HepG2 (cell line): ENCODE measurements at regions not wholly inside any gene's neighbourhood (a gene's known extent, or its start where the extent isn't known, plus 50 kb on each side); places are given as distances from the start of the nearest gene placed in this dataset.

Experiments
- ATAC-seq: fragments of 200-7000 bp; cut with Tn5 transposase; 3 replicates; pipeline ENCODE4 v1.9.1; 2020; ENCODE audit warnings: mild to moderate bottlenecking, moderate library complexity
- BruUV-seq: library from RNA; stranded (reverse); fragments of 400-500 nt; replicated peaks from 2 replicates; lab custom pipeline; 2021; lab: Mats Ljungman, UMichigan
- CTCF ChIA-PET: fragments of 300-600 bp; formaldehyde crosslinking; extraction: SDS; loops from one replicate; lab custom pipeline; 2021; ENCODE audit warnings: low total read pairs, inconsistent platforms, low intra/inter-chr PET ratio; lab: Yijun Ruan, JAX
- POLR2A ChIA-PET: fragments of 350-600 bp; sonication (Branson Sonifier 250); formaldehyde crosslinking; loops from one replicate; lab custom pipeline; 2020; ENCODE audit warnings: antibody characterized with exemption, inconsistent platforms; lab: Yijun Ruan, JAX
- DNase-seq: peaks from one replicate; pipeline ENCODE4 v3.0.0-alpha.2; 2015; ENCODE audit warnings: low spot score
- FAIRE-seq: peaks from 3 replicates; lab custom pipeline; 2011; peaks lifted over from hg19 to GRCh38; lab: Jason Lieb, UNC
- H2AFZ ChIP-seq: one replicate; pipeline ENCODE4 v1.6.1; 2011; ENCODE audit warnings: low read length, inconsistent platforms
- H3K27ac ChIP-seq: fragments of 300-600 bp; 3 replicates; pipeline ENCODE4 v1.8.0; 2011; ENCODE audit warnings: mixed run types, mild to moderate bottlenecking, mixed read lengths, low read length, inconsistent platforms; ENCODE audit not compliant: insufficient read depth; ENCODE audit errors: extremely low read length
- H3K27me3 ChIP-seq, 2 experiments: fragments of 200-600 bp in 1 of 2; 2 replicates in 1 of 2; 3 replicates in 1 of 2; pipeline versions ENCODE4 v1.6.0 to v1.8.0; 2011; ENCODE audit warnings: low read length in 2 of 2, mild to moderate bottlenecking in 2 of 2, moderate library complexity in 2 of 2, inconsistent platforms in 1 of 2; ENCODE audit not compliant: insufficient read depth in 2 of 2, control insufficient read depth in 1 of 2
- H3K36me3 ChIP-seq, 2 experiments: fragments of 200-600 bp in 1 of 2; replicated peaks in 1 of 2; 2 replicates in 1 of 2; 3 replicates in 1 of 2; pipeline versions ENCODE4 v1.5.1 to v1.8.0; 2011; ENCODE audit warnings: low read length in 2 of 2, inconsistent platforms in 1 of 2; ENCODE audit not compliant: insufficient read depth in 2 of 2, control insufficient read depth in 1 of 2
- H3K4me1 ChIP-seq: 2 replicates; pipeline ENCODE4 v1.5.1; 2012; ENCODE audit warnings: low read length, inconsistent platforms; ENCODE audit not compliant: insufficient read depth
- H3K4me2 ChIP-seq: 2 replicates; pipeline ENCODE4 v1.6.0; 2011; ENCODE audit warnings: low read depth, low read length, inconsistent platforms
- H3K4me3 ChIP-seq, 3 experiments: fragments of 200-600 bp in 1 of 3; sonication (generic), shearing (Covaris generic) in 1 of 3; replicated peaks in 1 of 3; 2 replicates each; pipeline ENCODE4 v1.5.1; 2011 to 2016; ENCODE audit warnings: low read length in 3 of 3, inconsistent platforms in 2 of 3, low read depth in 2 of 3, mild to moderate bottlenecking in 2 of 3, control low read depth in 1 of 3, mixed read lengths in 1 of 3; ENCODE audit not compliant: insufficient read depth in 1 of 3
- H3K79me2 ChIP-seq: one replicate; pipeline ENCODE4 v1.6.1; 2011; ENCODE audit warnings: low read length, inconsistent platforms; ENCODE audit not compliant: insufficient read depth
- H3K9ac ChIP-seq: 2 replicates; pipeline ENCODE4 v1.6.0; 2011; ENCODE audit warnings: mild to moderate bottlenecking, low read depth, low read length, inconsistent platforms; ENCODE audit not compliant: insufficient read depth
- H3K9me3 ChIP-seq: 2 replicates; pipeline ENCODE4 v1.5.1; 2012; ENCODE audit warnings: mild to moderate bottlenecking, low read length
- H4K20me1 ChIP-seq: 2 replicates; pipeline ENCODE4 v1.6.0; 2011; ENCODE audit warnings: inconsistent platforms, mild to moderate bottlenecking, low read length, moderate library complexity; ENCODE audit not compliant: insufficient read depth
- HNF1B ChIP-seq: sonication (generic); formaldehyde crosslinking; IDR thresholded peaks from 2 replicates; pipeline ENCODE4 v1.5.1; 2020; ENCODE audit warnings: mild to moderate bottlenecking, moderate library complexity, missing genetic modification reagents
- NFE2L1 ChIP-seq: sonication (generic); formaldehyde crosslinking; IDR thresholded peaks from 2 replicates; pipeline ENCODE4 v1.4.0; 2020; ENCODE audit warnings: missing genetic modification reagents, mild to moderate bottlenecking, borderline replicate concordance
- NFYC ChIP-seq: IDR thresholded peaks from 2 replicates; pipeline ENCODE4 v1.6.1; 2016; ENCODE audit warnings: missing genetic modification reagents, missing compliant biosample characterization
- PAF1 ChIP-seq: IDR thresholded peaks from 2 replicates; pipeline ENCODE4 v1.6.1; 2016; ENCODE audit warnings: missing genetic modification reagents, missing compliant biosample characterization
- RARG ChIP-seq: sonication (generic); formaldehyde crosslinking; IDR thresholded peaks from 2 replicates; pipeline ENCODE4 v1.4.0; 2020; ENCODE audit warnings: low read depth, mild to moderate bottlenecking, missing genetic modification reagents
- RFXANK ChIP-seq: IDR thresholded peaks from 2 replicates; pipeline ENCODE4 v1.6.1; 2016
- RNF2 ChIP-seq: fragments of 450-650 bp; conservative IDR thresholded peaks from 2 replicates; pipeline ENCODE4 v1.6.1; 2016; ENCODE audit warnings: low read depth
- ZBTB34 ChIP-seq: sonication (generic); formaldehyde crosslinking; IDR thresholded peaks from 2 replicates; pipeline ENCODE4 v1.8.0; 2022; ENCODE audit warnings: mild to moderate bottlenecking, missing genetic modification reagents
- ZNF138 ChIP-seq: sonication (generic); formaldehyde crosslinking; IDR thresholded peaks from 2 replicates; pipeline ENCODE4 v1.5.0; 2020; ENCODE audit warnings: mild to moderate bottlenecking, low read depth, missing genetic modification reagents
- ZNF354B ChIP-seq: sonication (generic); formaldehyde crosslinking; IDR thresholded peaks from 2 replicates; pipeline ENCODE4 v1.8.0; 2022; ENCODE audit warnings: mild to moderate bottlenecking, missing genetic modification reagents
- ZNF431 ChIP-seq: sonication (generic); formaldehyde crosslinking; IDR thresholded peaks from 2 replicates; pipeline ENCODE4 v1.9.0; 2022; ENCODE audit warnings: missing genetic modification reagents, low read depth, mild to moderate bottlenecking, borderline replicate concordance
- ZNF562 ChIP-seq: sonication (generic); formaldehyde crosslinking; IDR thresholded peaks from 2 replicates; pipeline ENCODE4 v1.8.0; 2022; ENCODE audit warnings: missing genetic modification reagents, borderline replicate concordance
- ZNF607 ChIP-seq: sonication (generic); formaldehyde crosslinking; IDR thresholded peaks from 2 replicates; pipeline ENCODE4 v1.5.1; 2020; ENCODE audit warnings: missing genetic modification reagents, mild to moderate bottlenecking, borderline replicate concordance
- ZNF615 ChIP-seq: sonication (generic); formaldehyde crosslinking; IDR thresholded peaks from 2 replicates; pipeline ENCODE4 v1.5.0; 2020; ENCODE audit warnings: mild to moderate bottlenecking, missing genetic modification reagents, borderline replicate concordance
- ZXDC ChIP-seq: sonication (generic); formaldehyde crosslinking; IDR thresholded peaks from 2 replicates; pipeline ENCODE4 v1.5.0; 2020; ENCODE audit warnings: mild to moderate bottlenecking, missing genetic modification reagents
- WGBS: methylation state at CpG from one replicate; pipeline ENCODE4 v1.1.6; 2017; ENCODE audit warnings: low lambda C conversion rate; 5-methylcytosine and 5-hydroxymethylcytosine counted together
- in situ Hi-C: cut with HindIII; loops from 2 replicates; pipeline ENCODE4 v1.10.0; 2017; ENCODE audit warnings: low pct_unique_long_range_greater_than_20kb; ENCODE audit not compliant: extremely low pct_ligation_motif_present
- intact Hi-C: fragments of 100-400 bp; cut with micrococcal nuclease; formaldehyde crosslinking; loops from one replicate; pipeline ENCODE4 v1.10.0; 2022; ENCODE audit not compliant: unreplicated experiment

GRCh38 chr4:34636623-34637022 is 1607.7 kb downstream of the ARAP2 start:
- Histone ChIP-seq H2AFZ (no peak overlapping the region), H3K27ac (no peak overlapping the region), H3K36me3 (no peaks in the 10 kb centered on the region), H3K4me1 (no peaks in the 10 kb centered on the region)
- in situ Hi-C loops: no loop called here
- intact Hi-C loops: no loop called here
- DNase-seq (no peak), FAIRE-seq (no peak)
- POLR2A ChIA-PET: no interaction called here
- WGBS: 49% methylated on average over 2 of the region's 2 CpGs
- TF ChIP-seq ZNF615 (CRISPR knock-in tag) (no peak), HNF1B (CRISPR knock-in tag) (no peak), ZNF607 (CRISPR knock-in tag) (no peak), ZNF431 (CRISPR knock-in tag) (no peak), RNF2 (no peak)
- TF ChIP-seq, all 625 proteins: peak for 0
- peaks cover 14% of the 10 kb centered on the region; the same call in 1 of the 2 replicates for H3K9me3 ChIP-seq
- no peaks in the 10 kb centered on the region for H4K20me1 ChIP-seq
- no peaks in the 10 kb centered on the region for H3K79me2 ChIP-seq
- H3K4me2 ChIP-seq: no peak overlapping the region
- H3K4me3 ChIP-seq: no peak overlapping the region
- CTCF ChIA-PET: no interaction called here
- BruUV-seq: no TSS peak
- ATAC-seq: no peak
- no peaks in the 10 kb centered on the region for H3K27me3 ChIP-seq
- H3K9ac ChIP-seq: no peak overlapping the region

- POLR2A ChIA-PET: no interaction called here
- Histone ChIP-seq H2AFZ (no peak overlapping the region), H3K4me2 (no peak overlapping the region), H3K36me3 (no peaks in the 10 kb centered on the region), H4K20me1 (no peaks in the 10 kb centered on the region), H3K79me2 (no peaks in the 10 kb centered on the region), H3K9ac (no peak overlapping the region), H3K27me3 (no peaks in the 10 kb centered on the region), H3K9me3 (peaks cover 8% of the 10 kb centered on the region), H3K27ac (no peak overlapping the region), H3K4me3 (no peak overlapping the region), H3K4me1 (no peaks in the 10 kb centered on the region)
- CTCF ChIA-PET: no interaction called here
- BruUV-seq: no TSS peak
- intact Hi-C loops: no loop called here
- no peak for ATAC-seq
- DNase-seq: no peak
- FAIRE-seq: no peak
- in situ Hi-C loops: no loop called here
- 0% methylated on average over 1 of the region's 1 CpG for WGBS
- TF ChIP-seq PAF1 (CRISPR knock-in tag) (no peak), RFXANK (CRISPR knock-in tag) (no peak), NFE2L1 (CRISPR knock-in tag) (no peak), ZNF138 (CRISPR knock-in tag) (no peak), ZNF354B (no peak), ZXDC (no peak), ZBTB34 (CRISPR knock-in tag) (no peak), ZNF562 (CRISPR knock-in tag) (no peak), RARG (no peak), NFYC (CRISPR knock-in tag) (no peak)
Observed at GRCh38 chr4:34643476-34643875, 1600.8 kb downstream of the ARAP2 start.
